HEK293T (cell line): ENCODE measurements at regions not wholly inside any gene's neighbourhood (a gene's known extent, or its start where the extent isn't known, plus 50 kb on each side); places are given as distances from the start of the nearest gene placed in this dataset.

Source experiments
- BHLHE40 ChIP-seq: fragments of 450-650 bp; IDR thresholded peaks from 2 replicates; pipeline ENCODE4 v1.6.1; 2016; ENCODE audit warnings: mild to moderate bottlenecking, moderate library complexity, borderline replicate concordance
- ELF4 ChIP-seq: fragments of 450-650 bp; IDR thresholded peaks from 2 replicates; pipeline ENCODE4 v1.6.1; 2017; ENCODE audit warnings: antibody characterized with exemption
- FOXK2 ChIP-seq: fragments of 450-650 bp; IDR thresholded peaks from 2 replicates; pipeline ENCODE4 v1.6.1; 2016; ENCODE audit warnings: mild to moderate bottlenecking
- FOXM1 ChIP-seq: fragments of 450-650 bp; IDR thresholded peaks from 2 replicates; pipeline ENCODE4 v1.6.1; 2017; ENCODE audit warnings: mild to moderate bottlenecking, borderline replicate concordance
- L3MBTL2 ChIP-seq: fragments of 450-650 bp; conservative IDR thresholded peaks from 2 replicates; pipeline ENCODE4 v1.6.1; 2016; ENCODE audit warnings: mild to moderate bottlenecking
- SP1 ChIP-seq: fragments of 450-650 bp; IDR thresholded peaks from 2 replicates; pipeline ENCODE4 v1.6.1; 2017
- TARDBP ChIP-seq: fragments of 450-650 bp; IDR thresholded peaks from 2 replicates; pipeline ENCODE4 v1.6.1; 2016

GRCh38 chr20:58046311-58046710 is 182.1 kb downstream of the ANKRD60 start:
- TF ChIP-seq FOXM1 (no peak), ELF4 (no peak), SP1 (no peak), L3MBTL2 (no peak), TARDBP (no peak), BHLHE40 (no peak), FOXK2 (no peak)
